ENCODE measurements at regions not wholly inside any gene's neighbourhood (a gene's known extent, or its start where the extent isn't known, plus 50 kb on each side); places are given as distances from the start of the nearest gene placed in this dataset.

DNA sequence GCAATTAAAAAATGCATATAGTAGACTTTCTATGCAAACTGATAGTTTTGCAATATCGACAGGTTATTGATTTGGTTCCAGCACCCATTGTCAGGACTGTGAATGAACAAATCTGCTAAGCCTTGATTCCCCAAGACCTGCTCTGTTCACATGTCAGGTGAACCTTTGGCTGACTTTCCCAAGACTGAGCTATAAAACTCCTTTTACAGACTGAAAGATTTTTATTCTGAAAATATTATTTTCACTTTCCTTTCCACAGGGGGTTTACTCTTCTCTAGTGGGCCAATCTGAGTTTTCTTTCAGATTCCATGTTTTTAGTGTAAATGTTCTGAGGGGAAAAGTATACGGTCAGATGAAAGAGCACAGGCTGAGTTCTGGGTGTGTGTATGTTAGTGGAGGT lies 199.2 kb upstream of the BMPER start:
- no peaks in the 10 kb centered on the region for H3K79me2 ChIP-seq (ENCODE audit: control insufficient read depth, insufficient read depth, low read length)
- ATAC-seq (no peak), DNase-seq (ENCODE audit: extremely low read depth in 1 of 4, low spot score in 3 of 4) (no peak), FAIRE-seq (no peak)
- ChIA-PET POLR2A (no interaction called here), CTCF (ENCODE audit: low intra/inter-chr PET ratio) (no interaction called here)
- no peak overlapping the region for H3K4me3 ChIP-seq
- no peaks in the 10 kb centered on the region for H3K9me3 ChIP-seq (replicated peaks; ENCODE audit: control insufficient read depth, insufficient read depth, low read depth, low read length)
- H2AFZ ChIP-seq (ENCODE audit: low read depth, low read length): no peak overlapping the region
- 3% methylated on average over 2 of the region's 2 CpGs for WGBS (ENCODE audit: insufficient coverage, low coverage, missing lambda C conversion rate)
- H4K20me1 ChIP-seq (replicated peaks; ENCODE audit: control insufficient read depth, insufficient read depth, low read length): no peaks in the 10 kb centered on the region
- in situ Hi-C loops (cut with MboI): no loop called here
- no peak overlapping the region for H3K4me2 ChIP-seq (ENCODE audit: insufficient read depth, low read length)
- intact Hi-C loops (cut with micrococcal nuclease): no loop called here
- no peak overlapping the region for H3K27ac ChIP-seq (ENCODE audit: extremely low read depth, low read depth, low read length)
- no peaks in the 10 kb centered on the region for H3K27me3 ChIP-seq (ENCODE audit: control insufficient read depth in 2 of 2, insufficient read depth in 2 of 2, low read length in 2 of 2)
- H3K9ac ChIP-seq (ENCODE audit: insufficient read depth in 1 of 2, low read depth in 2 of 2, low read length in 2 of 2): no peak overlapping the region
- H3K4me1 ChIP-seq (replicated peaks in 1 of 2; ENCODE audit: control insufficient read depth in 2 of 2, insufficient read depth in 2 of 2, low read length in 2 of 2): no peaks in the 10 kb centered on the region
- no peaks in the 10 kb centered on the region for H3K9me1 ChIP-seq (ENCODE audit: control insufficient read depth, insufficient read depth, low read length)
- H3K36me3 ChIP-seq (ENCODE audit: control insufficient read depth, insufficient read depth, low read length): no peaks in the 10 kb centered on the region
- no peak for TF ChIP-seq ESRRA (IDR thresholded peaks at IDR 0.05; ENCODE audit: borderline replicate concordance, low read depth)
- TF ChIP-seq, protein P1, sequence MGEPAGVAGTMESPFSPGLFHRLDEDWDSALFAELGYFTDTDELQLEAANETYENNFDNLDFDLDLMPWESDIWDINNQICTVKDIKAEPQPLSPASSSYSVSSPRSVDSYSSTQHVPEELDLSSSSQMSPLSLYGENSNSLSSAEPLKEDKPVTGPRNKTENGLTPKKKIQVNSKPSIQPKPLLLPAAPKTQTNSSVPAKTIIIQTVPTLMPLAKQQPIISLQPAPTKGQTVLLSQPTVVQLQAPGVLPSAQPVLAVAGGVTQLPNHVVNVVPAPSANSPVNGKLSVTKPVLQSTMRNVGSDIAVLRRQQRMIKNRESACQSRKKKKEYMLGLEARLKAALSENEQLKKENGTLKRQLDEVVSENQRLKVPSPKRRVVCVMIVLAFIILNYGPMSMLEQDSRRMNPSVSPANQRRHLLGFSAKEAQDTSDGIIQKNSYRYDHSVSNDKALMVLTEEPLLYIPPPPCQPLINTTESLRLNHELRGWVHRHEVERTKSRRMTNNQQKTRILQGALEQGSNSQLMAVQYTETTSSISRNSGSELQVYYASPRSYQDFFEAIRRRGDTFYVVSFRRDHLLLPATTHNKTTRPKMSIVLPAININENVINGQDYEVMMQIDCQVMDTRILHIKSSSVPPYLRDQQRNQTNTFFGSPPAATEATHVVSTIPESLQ (CRISPR knock-in tag; IDR thresholded peaks at IDR 0.05): no peak
- no TSS peak for BruUV-seq (replicated peaks)

DNA sequence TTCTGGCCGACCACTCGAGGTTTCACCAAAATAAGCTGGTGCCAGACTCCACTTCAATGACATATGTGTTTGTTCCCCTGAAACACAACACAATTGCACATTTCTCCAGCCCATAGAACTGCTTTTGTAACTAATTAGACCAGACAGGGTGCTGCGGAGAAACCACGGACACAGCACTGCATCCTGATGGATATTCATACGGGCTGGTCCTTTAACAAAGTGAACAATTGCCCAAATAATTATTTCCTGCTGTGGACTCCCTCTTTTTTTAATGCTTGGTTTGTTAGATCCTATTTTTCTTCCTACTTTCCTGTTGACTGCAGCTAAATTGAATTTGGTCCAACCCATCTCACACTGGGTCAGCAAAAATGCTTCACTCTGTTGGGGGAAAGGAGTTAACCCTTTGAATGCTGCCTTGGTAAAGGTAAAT lies 198.6 kb upstream of the BMPER start:
- H3K27me3 ChIP-seq (ENCODE audit: control insufficient read depth in 2 of 2, insufficient read depth in 2 of 2, low read length in 2 of 2): no peaks in the 10 kb centered on the region
- in situ Hi-C loops (cut with MboI) (no loop called here), intact Hi-C loops (cut with micrococcal nuclease) (no loop called here)
- no peak overlapping the region for H2AFZ ChIP-seq (ENCODE audit: low read depth, low read length)
- no peak for FAIRE-seq
- H3K4me2 ChIP-seq (ENCODE audit: insufficient read depth, low read length): no peak overlapping the region
- DNase-seq (ENCODE audit: extremely low read depth in 1 of 4, low spot score in 3 of 4): no peak
- no peaks in the 10 kb centered on the region for H3K79me2 ChIP-seq (ENCODE audit: control insufficient read depth, insufficient read depth, low read length)
- no peak overlapping the region for H3K4me3 ChIP-seq
- no peaks in the 10 kb centered on the region for H3K9me3 ChIP-seq (replicated peaks; ENCODE audit: control insufficient read depth, insufficient read depth, low read depth, low read length)
- ChIA-PET CTCF (ENCODE audit: low intra/inter-chr PET ratio) (no interaction called here), POLR2A (no interaction called here)
- H3K36me3 ChIP-seq (ENCODE audit: control insufficient read depth, insufficient read depth, low read length): no peaks in the 10 kb centered on the region
- H3K27ac ChIP-seq (ENCODE audit: extremely low read depth, low read depth, low read length): no peak overlapping the region
- BruUV-seq (replicated peaks): no TSS peak
- H3K4me1 ChIP-seq (replicated peaks in 1 of 2; ENCODE audit: control insufficient read depth in 2 of 2, insufficient read depth in 2 of 2, low read length in 2 of 2): no peaks in the 10 kb centered on the region
- H3K9ac ChIP-seq (ENCODE audit: insufficient read depth in 1 of 2, low read depth in 2 of 2, low read length in 2 of 2): no peak overlapping the region
- no peak for ATAC-seq
- 0% methylated on average over 5 of the region's 5 CpGs for WGBS (ENCODE audit: insufficient coverage, low coverage, missing lambda C conversion rate)
- H3K9me1 ChIP-seq (ENCODE audit: control insufficient read depth, insufficient read depth, low read length): no peaks in the 10 kb centered on the region
- H4K20me1 ChIP-seq (replicated peaks; ENCODE audit: control insufficient read depth, insufficient read depth, low read length): no peaks in the 10 kb centered on the region
- no peak for TF ChIP-seq SMAD2 (IDR thresholded peaks at IDR 0.05; ENCODE audit: low read depth, low read length)
- TF ChIP-seq CREB1 (IDR thresholded peaks at IDR 0.05): no peak
- no peak for TF ChIP-seq CREB1 (CRISPR knock-in tag; IDR thresholded peaks at IDR 0.05)
- TF ChIP-seq HCFC1 (IDR thresholded peaks at IDR 0.05; ENCODE audit: low read depth, low read length): no peak
- no peak for TF ChIP-seq ZNF263 (CRISPR knock-in tag; IDR thresholded peaks at IDR 0.05; ENCODE audit: borderline replicate concordance)
- TF ChIP-seq, protein P2, sequence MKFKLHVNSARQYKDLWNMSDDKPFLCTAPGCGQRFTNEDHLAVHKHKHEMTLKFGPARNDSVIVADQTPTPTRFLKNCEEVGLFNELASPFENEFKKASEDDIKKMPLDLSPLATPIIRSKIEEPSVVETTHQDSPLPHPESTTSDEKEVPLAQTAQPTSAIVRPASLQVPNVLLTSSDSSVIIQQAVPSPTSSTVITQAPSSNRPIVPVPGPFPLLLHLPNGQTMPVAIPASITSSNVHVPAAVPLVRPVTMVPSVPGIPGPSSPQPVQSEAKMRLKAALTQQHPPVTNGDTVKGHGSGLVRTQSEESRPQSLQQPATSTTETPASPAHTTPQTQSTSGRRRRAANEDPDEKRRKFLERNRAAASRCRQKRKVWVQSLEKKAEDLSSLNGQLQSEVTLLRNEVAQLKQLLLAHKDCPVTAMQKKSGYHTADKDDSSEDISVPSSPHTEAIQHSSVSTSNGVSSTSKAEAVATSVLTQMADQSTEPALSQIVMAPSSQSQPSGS (CRISPR knock-in tag; IDR thresholded peaks at IDR 0.05): no peak
- no peak for TF ChIP-seq NELFE (IDR thresholded peaks at IDR 0.05; ENCODE audit: insufficient read depth, insufficient read length)
- TF ChIP-seq POLR2G (IDR thresholded peaks at IDR 0.05; ENCODE audit: low read depth, low read length): no peak
- TF ChIP-seq MAZ (CRISPR knock-in tag; conservative IDR thresholded peaks at IDR 0.05 in 1 of 2, IDR thresholded peaks at IDR 0.05 in 1 of 2): no peak
